ENCODE measurements at regions not wholly inside any gene's neighbourhood (a gene's known extent, or its start where the extent isn't known, plus 50 kb on each side); places are given as distances from the start of the nearest gene placed in this dataset.

- CTCF ChIA-PET, result no interaction called here
- no peak for TF ChIP-seq CTCF (conservative IDR thresholded peaks at IDR 0.05; ENCODE audit: low read depth)
- DNase-seq (ENCODE audit: low spot score), result no peak
- POLR2A ChIA-PET (ENCODE audit: low non-redundant PET), result no interaction called here
- H3K27ac ChIP-seq, result no peak overlapping the region
These were observed 72.2 kb downstream of the PRDM9 start for GRCh38 chr5:23579566-23579965.

- no peak for DNase-seq (ENCODE audit: low spot score)
- no peak for TF ChIP-seq CTCF (conservative IDR thresholded peaks at IDR 0.05; ENCODE audit: low read depth)
- POLR2A ChIA-PET (ENCODE audit: low non-redundant PET), result no interaction called here
- CTCF ChIA-PET, result no interaction called here
- H3K27ac ChIP-seq, result no peak overlapping the region
These were observed 75.7 kb downstream of the PRDM9 start for GRCh38 chr5:23583081-23583480.

GRCh38 chr5:23588841-23589326 lies 81.5 kb downstream of the PRDM9 start:
- DNase-seq (ENCODE audit: low spot score), result no peak
- POLR2A ChIA-PET (ENCODE audit: low non-redundant PET), result no interaction called here
- H3K27ac ChIP-seq, result no peak overlapping the region
- no peak for TF ChIP-seq CTCF (conservative IDR thresholded peaks at IDR 0.05; ENCODE audit: low read depth)
- CTCF ChIA-PET, result no interaction called here

GRCh38 chr5:23591250-23591649 lies 83.8 kb downstream of the PRDM9 start:
- no peak for TF ChIP-seq CTCF (conservative IDR thresholded peaks at IDR 0.05; ENCODE audit: low read depth)
- DNase-seq (ENCODE audit: low spot score), result no peak
- no peak overlapping the region for H3K27ac ChIP-seq
- ChIA-PET CTCF (no interaction called here), POLR2A (ENCODE audit: low non-redundant PET) (no interaction called here)

- no peak for TF ChIP-seq CTCF (conservative IDR thresholded peaks at IDR 0.05; ENCODE audit: low read depth)
- DNase-seq (ENCODE audit: low spot score), result no peak
- CTCF ChIA-PET, result interaction anchor here (0.8 kb wide), 1 partner anchor 213 kb away, joined by 7 read pairs; no protein-coding TSS in a partner anchor
These were observed 99.5 kb downstream of the PRDM9 start for GRCh38 chr5:23606927-23607326.

GRCh38 chr5:23612701-23613100 lies 105.3 kb downstream of the PRDM9 start:
- POLR2A ChIA-PET (ENCODE audit: low non-redundant PET), result no interaction called here
- CTCF ChIA-PET, result interaction anchor here (0.7 kb wide), 1 partner anchor 1493 kb away, joined by 6 read pairs; no protein-coding TSS in a partner anchor
- no peak for DNase-seq (ENCODE audit: low spot score)
- no peak overlapping the region for H3K27ac ChIP-seq
- TF ChIP-seq CTCF (conservative IDR thresholded peaks at IDR 0.05; ENCODE audit: low read depth), result no peak

More at GRCh38 chr5:23606927-23607326, 99.5 kb downstream of the PRDM9 start:
- H3K27ac ChIP-seq, result no peak overlapping the region
- POLR2A ChIA-PET (ENCODE audit: low non-redundant PET), result no interaction called here

GRCh38 chr5:23613566-23613965 lies 106.2 kb downstream of the PRDM9 start:
- ChIA-PET POLR2A (ENCODE audit: low non-redundant PET) (no interaction called here), CTCF (interaction anchor here (0.7 kb wide), 1 partner anchor 1493 kb away, joined by 6 read pairs; no protein-coding TSS in a partner anchor)
- no peak for TF ChIP-seq CTCF (conservative IDR thresholded peaks at IDR 0.05; ENCODE audit: low read depth)
- no peak overlapping the region for H3K27ac ChIP-seq
- no peak for DNase-seq (ENCODE audit: low spot score)

All from RWPE1 (cell line).